BJ (cell line): ENCODE measurements at regions not wholly inside any gene's neighbourhood (a gene's known extent, or its start where the extent isn't known, plus 50 kb on each side); places are given as distances from the start of the nearest gene placed in this dataset.
A peak's percentile ranks its signal among the peaks of the same experiment; 100 is the strongest.
"Not testable (repeated sequence)": the region's sequence is repeated elsewhere in the genome, so short reads cannot be mapped to it uniquely, and the experiment has no call there.

ENCODE experiments used
- CTCF ChIA-PET: fragments of 350-600 bp; formaldehyde crosslinking; extraction: SDS; loops from one replicate; lab custom pipeline; 2021; ENCODE audit warnings: antibody characterized with exemption, inconsistent platforms; lab: Yijun Ruan, JAX
- POLR2A ChIA-PET: fragments of 300-600 bp; sonication (Branson Sonifier 250); formaldehyde crosslinking; extraction: SDS; loops from one replicate; lab custom pipeline; 2021; ENCODE audit warnings: antibody characterized with exemption; lab: Charles Lee
- DNase-seq: peaks from one replicate; pipeline ENCODE4 v3.0.0-alpha.2; 2011; ENCODE audit warnings: low read depth
- H3K27me3 ChIP-seq: 2 replicates; pipeline ENCODE4 v1.6.0; 2011; ENCODE audit warnings: low read length; ENCODE audit not compliant: control insufficient read depth, insufficient read depth
- H3K36me3 ChIP-seq: 2 replicates; pipeline ENCODE4 v1.5.1; 2011; ENCODE audit warnings: low read length; ENCODE audit not compliant: control insufficient read depth, insufficient read depth
- H3K4me3 ChIP-seq: 2 replicates; pipeline ENCODE4 v1.5.1; 2011; ENCODE audit warnings: low read depth, mild to moderate bottlenecking, control low read depth, low read length
- TF ChIP-seq, protein P1 (sequence below): IDR thresholded peaks from 2 replicates; pipeline ENCODE4 v1.5.1; 2011; ENCODE audit warnings: low read depth, mild to moderate bottlenecking, control low read depth, inconsistent platforms, low read length, moderate library complexity; ENCODE audit not compliant: insufficient read depth

GRCh38 chr12:83896416-83896815 is 1016.2 kb downstream of the SLC6A15 start:
- CTCF ChIA-PET, result no interaction called here
- peak; percentile 4 for DNase-seq

DNA sequence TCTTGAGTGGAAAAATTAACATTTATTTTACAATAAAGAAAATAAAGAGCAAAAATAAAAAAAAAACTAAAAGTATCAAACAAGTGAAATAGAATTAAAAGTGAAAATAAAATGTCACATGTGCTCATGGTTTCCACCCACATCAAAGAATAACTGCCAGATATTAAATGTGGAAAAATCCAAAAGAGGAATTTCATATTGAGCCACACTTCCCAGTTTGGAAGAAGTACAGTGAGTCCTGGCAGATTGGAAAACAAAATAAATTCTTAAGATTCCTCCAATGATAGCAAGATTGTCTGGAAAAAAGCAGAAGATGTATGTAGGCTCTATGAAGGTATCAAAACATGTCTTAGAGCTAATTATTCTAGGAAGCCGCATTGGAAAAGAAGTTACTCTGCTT is 1019.5 kb downstream of the SLC6A15 start:
- TF ChIP-seq, protein P1, sequence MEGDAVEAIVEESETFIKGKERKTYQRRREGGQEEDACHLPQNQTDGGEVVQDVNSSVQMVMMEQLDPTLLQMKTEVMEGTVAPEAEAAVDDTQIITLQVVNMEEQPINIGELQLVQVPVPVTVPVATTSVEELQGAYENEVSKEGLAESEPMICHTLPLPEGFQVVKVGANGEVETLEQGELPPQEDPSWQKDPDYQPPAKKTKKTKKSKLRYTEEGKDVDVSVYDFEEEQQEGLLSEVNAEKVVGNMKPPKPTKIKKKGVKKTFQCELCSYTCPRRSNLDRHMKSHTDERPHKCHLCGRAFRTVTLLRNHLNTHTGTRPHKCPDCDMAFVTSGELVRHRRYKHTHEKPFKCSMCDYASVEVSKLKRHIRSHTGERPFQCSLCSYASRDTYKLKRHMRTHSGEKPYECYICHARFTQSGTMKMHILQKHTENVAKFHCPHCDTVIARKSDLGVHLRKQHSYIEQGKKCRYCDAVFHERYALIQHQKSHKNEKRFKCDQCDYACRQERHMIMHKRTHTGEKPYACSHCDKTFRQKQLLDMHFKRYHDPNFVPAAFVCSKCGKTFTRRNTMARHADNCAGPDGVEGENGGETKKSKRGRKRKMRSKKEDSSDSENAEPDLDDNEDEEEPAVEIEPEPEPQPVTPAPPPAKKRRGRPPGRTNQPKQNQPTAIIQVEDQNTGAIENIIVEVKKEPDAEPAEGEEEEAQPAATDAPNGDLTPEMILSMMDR, result no peak
- H3K36me3 ChIP-seq, result no peaks in the 10 kb centered on the region
- POLR2A ChIA-PET, result no interaction called here
- CTCF ChIA-PET, result no interaction called here
- no peaks in the 10 kb centered on the region for H3K27me3 ChIP-seq
- no peak overlapping the region for H3K4me3 ChIP-seq
- no peak for DNase-seq

More at GRCh38 chr12:83896416-83896815, 1016.2 kb downstream of the SLC6A15 start:
- H3K36me3 ChIP-seq, result no peaks in the 10 kb centered on the region
- H3K4me3 ChIP-seq, result no peak overlapping the region
- H3K27me3 ChIP-seq, result no peaks in the 10 kb centered on the region
- TF ChIP-seq, protein P1, result no peak
- POLR2A ChIA-PET, result interaction anchor here (0.5 kb wide), 1 partner anchor 92 kb away, joined by 4 read pairs; no protein-coding TSS in a partner anchor

DNA sequence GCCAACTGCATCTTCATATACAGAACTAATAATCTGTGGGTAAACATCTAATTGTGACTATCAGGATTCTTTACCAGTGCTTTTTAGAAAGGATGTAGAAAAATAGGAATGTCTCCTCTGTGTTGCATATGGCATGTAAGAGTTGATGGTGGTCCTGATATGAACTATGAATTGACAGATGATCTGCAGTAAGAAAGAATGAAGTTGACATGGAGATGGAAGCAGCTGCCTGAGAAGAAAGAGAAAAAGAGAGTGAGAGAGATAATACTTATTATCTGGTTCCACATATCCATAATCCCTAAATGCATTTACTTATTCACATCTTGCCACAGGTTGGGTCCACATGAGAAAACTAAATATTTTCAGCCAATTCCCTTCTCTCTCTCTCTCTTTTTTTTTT is 1022.9 kb downstream of the SLC6A15 start:
- ChIA-PET CTCF (no interaction called here), POLR2A (no interaction called here)
- Histone ChIP-seq H3K27me3 (no peaks in the 10 kb centered on the region), H3K36me3 (no peaks in the 10 kb centered on the region), H3K4me3 (no peak overlapping the region)
- TF ChIP-seq, protein P1, result no peak
- DNase-seq, result no peak

- TF ChIP-seq, protein P1, result no peak
- no peak overlapping the region for H3K4me3 ChIP-seq
- H3K36me3 ChIP-seq, result no peaks in the 10 kb centered on the region
- CTCF ChIA-PET, result no interaction called here
- no peak for DNase-seq
- POLR2A ChIA-PET, result no interaction called here
- no peaks in the 10 kb centered on the region for H3K27me3 ChIP-seq
These were observed 1026.1 kb downstream of the SLC6A15 start for GRCh38 chr12:83886479-83886878.

- DNase-seq, H3K27me3 ChIP-seq, H3K36me3 ChIP-seq, POLR2A ChIA-PET, H3K4me3 ChIP-seq, CTCF ChIA-PET: not testable (repeated sequence)
These were observed 1041.5 kb downstream of the SLC6A15 start for GRCh38 chr12:83870921-83871599.

- TF ChIP-seq, protein P1, result no peak
- POLR2A ChIA-PET, result no interaction called here
- CTCF ChIA-PET, result no interaction called here
- Histone ChIP-seq H3K27me3 (no peaks in the 10 kb centered on the region), H3K4me3 (no peak overlapping the region), H3K36me3 (no peaks in the 10 kb centered on the region)
- no peak for DNase-seq
These were observed 1046.1 kb downstream of the SLC6A15 start for GRCh38 chr12:83866477-83866876.
